ENCODE measurements at regions not wholly inside any gene's neighbourhood (a gene's known extent, or its start where the extent isn't known, plus 50 kb on each side); places are given as distances from the start of the nearest gene placed in this dataset.

GRCh38 chr20:54347166-54347833 is 128.1 kb upstream of the DOK5 start:
- no peak for TF ChIP-seq CTCF (IDR thresholded peaks at IDR 0.05)
- TF ChIP-seq EZH2phosphoT487 (IDR thresholded peaks at IDR 0.05): no peak
